HG02763 (cell line): ENCODE measurements at regions not wholly inside any gene's neighbourhood (a gene's known extent, or its start where the extent isn't known, plus 50 kb on each side); places are given as distances from the start of the nearest gene placed in this dataset.
A peak's percentile ranks its signal among the peaks of the same experiment; 100 is the strongest.
"Not testable (repeated sequence)": the region's sequence is repeated elsewhere in the genome, so short reads cannot be mapped to it uniquely, and the experiment has no call there.

Source experiments
- ATAC-seq: cut with Tn5 transposase; IDR thresholded peaks from one replicate; pipeline ENCODE4 v1.9.1; 2021; ENCODE audit warnings: mild to moderate bottlenecking, moderate library complexity; ENCODE audit not compliant: unreplicated experiment

- ATAC-seq = not testable (repeated sequence)
Measured at GRCh38 chr3:75434276-75434912, 229.7 kb upstream of the FRG2C start.

DNA sequence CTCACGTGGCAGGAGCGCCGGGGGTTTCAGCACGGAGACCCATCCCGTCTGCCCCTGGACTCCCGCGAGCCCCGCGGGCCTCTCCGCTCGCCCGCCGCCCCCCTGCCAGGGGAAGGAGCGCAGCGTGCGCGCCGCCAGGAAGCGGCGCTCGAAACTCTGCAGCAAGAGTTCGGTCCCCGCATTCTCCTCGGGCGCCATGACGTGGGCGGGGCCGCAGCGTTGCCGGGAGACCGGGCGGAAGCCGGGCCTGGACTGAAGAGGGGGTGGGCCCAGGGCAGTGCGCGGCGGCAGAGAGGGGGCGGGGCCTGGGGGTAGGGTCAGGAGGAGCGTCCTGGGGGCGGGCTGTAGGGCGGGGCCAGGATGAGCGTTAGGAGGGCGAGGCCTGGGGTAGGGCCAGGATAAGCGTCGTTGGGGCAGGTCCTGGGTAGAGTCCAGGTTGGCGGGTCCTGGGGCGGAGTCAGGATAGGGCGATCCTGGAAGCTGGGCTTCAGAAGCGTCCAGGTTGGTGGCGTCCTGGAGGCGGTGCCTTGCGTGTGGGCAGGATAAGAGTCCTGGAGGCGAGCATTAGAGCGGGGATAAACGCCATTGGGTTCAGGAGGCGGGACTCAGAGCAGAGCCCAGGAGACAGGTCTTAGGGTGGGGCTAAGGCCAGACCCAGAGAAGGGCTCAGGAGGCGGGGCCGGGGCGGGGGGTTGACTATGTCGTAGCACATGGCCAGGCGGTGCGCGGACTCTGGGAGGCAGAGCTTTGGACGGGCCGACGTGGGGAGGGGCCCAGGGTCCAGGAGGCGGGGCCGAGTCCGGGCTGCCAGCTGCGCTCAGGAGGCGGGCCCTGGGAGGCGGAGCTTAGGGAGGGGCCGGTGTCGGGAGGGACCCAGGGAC lies 229.0 kb upstream of the FRG2C start:
- peak; percentile 100 for ATAC-seq

GRCh38 chr3:75435794-75436400 lies 228.2 kb upstream of the FRG2C start:
- ATAC-seq = not testable (repeated sequence)

DNA sequence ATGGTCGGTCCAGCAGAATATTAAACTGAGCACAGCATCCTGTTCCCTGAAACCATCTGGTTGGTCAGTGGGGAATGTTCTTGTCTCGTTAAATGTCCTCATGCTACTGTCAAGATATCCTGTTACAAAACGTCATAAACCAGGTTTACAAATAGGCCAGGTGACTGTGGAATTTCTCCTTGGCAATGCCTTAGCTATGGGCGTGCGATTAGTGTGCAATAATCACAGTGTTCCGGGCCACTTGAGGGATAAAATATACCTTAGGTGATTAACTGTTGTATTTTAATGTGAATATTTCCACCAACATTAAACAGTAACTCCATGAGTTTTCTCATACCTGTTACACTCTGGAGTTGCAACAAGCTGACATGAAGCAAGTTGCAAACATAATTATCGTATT lies 223.1 kb upstream of the FRG2C start:
- ATAC-seq = not testable (repeated sequence)

DNA sequence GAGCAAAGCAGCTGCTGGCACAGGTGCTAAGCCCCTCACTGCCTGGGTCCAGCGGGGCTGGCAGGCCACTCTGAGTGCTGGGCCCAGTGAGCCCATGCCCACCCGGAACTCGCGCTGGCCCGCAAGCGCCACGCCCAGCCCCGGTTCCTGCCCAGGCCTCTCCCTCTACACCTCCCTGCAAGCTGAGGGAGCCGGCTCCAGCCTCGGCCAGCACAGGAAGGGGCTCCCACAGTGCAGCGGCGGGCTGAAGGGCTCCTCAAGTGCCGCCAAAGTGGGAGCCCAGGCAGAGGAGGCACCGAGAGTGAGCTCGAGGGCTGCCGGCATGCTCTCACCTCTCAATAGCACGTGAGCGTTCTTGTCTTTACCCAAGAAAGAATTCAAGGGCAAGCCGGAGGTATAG lies 219.5 kb upstream of the FRG2C start:
- not testable (repeated sequence) for ATAC-seq

DNA sequence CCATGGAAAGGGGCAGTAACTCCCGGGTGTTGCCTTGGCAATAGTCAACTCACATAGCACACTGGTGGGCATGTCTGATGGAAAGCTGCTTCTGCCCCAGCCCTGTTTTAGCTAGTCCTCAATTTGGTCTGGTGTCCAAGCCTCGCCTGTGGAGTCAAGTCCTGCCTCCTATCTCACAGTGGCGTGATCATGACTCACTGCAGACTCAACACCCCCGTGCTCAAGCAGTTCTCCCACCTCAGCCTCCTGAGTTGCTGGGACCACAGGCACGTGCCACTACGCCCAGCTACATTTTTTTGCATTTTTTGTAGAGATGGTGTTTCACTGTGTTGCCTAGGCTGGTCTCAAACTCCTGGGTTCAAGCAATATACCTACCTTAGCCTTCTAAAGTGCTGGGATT lies 218.9 kb upstream of the FRG2C start:
- ATAC-seq = not testable (repeated sequence)

DNA sequence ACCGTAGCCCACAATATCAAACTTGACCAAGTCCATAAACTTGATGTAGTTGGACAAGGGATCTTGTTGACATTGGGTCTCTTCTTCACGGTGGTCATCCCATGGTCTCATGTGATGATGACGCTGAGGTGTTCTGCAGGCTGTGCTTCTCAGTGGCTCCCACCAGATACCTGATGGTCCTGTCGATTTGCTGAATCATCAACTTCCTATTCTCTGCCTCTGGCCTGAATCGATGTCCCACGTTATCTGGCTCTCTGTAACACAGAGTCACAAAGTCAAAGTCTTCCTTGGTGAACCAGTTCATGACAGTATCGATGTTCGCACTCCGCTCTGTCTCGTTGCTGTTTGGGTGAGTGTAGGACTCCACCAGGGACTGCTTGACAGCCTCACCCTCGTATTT lies 217.2 kb upstream of the FRG2C start:
- not testable (repeated sequence) for ATAC-seq

DNA sequence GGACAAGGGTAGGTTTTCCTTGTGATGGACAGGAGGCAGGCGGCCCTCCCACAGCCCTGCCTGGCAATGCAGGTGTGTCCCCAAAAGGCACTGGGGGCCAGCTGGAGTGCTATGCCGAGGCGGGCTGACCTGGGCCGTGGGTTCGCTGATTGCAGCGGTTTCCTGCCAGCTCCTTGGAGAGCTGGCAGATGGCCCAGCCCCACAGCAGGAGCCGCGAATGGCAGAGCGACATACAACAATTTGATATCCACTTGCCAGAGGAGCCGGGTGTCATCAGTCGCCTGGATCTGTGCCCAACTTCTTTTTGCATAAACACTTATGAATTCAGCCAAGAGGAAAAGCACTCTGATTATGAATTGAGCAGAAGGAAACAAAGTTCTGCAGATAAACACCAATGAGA lies 210.8 kb upstream of the FRG2C start:
- ATAC-seq = not testable (repeated sequence)

DNA sequence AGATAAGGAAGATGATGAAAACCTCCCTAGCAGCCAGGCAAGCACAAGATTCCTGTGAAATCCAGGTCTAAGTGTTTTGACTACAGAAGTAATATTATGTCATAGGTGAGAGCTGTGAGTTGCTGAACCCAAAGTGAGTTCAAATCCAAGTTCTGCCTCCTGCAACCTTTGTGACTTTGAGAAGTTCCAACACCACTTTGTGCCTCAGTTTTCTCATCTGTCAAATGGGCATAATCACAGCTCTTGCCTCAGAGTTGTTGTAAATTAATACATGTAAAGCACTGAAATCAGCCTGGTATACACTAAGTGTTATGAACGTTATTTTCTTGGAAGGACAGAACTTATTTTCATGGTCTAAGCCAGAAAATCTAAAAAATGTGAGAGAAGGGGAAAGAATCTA lies 210.3 kb upstream of the FRG2C start:
- ATAC-seq = not testable (repeated sequence)

- ATAC-seq = not testable (repeated sequence)
Measured at GRCh38 chr3:75474530-75474929, 189.6 kb upstream of the FRG2C start.

DNA sequence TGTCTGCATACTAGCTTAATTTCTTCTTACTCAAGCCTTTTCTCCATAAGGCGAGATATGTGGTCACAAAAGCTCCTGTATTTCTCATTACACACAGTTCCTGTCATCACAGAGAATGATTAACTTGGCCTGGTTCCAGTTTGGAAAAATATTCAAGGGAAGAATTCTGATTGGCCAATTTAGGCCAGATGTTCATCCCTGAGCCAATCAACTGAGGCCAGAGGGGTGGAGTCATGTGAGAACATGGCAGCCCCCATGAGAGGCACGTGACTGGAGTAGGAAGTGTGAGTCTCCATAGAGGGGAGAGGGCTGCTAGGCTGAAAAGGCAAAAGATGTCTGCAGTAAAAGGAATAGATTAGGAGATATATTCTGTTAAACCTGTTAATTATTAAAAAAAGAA lies 167.5 kb upstream of the FRG2C start:
- not testable (repeated sequence) for ATAC-seq

DNA sequence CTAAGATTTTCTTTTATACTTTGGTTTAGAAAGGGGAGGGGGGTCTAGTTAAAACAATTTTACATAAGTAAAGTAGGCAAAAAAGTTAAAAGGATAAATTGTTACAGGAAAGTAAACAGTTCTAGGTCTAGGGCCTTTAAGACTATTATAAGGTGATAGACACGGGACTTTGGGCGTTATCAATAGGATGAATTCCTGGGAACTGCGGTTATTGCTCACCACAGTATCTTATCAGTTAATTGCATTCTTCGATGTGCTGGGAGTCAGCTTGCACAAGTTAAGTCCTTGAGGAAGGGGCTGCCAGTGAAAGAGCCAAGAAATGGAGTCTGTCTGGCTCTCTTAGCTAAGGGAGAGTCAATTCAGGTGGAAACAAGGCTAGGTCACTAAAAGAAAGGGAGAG lies 163.8 kb upstream of the FRG2C start:
- not testable (repeated sequence) for ATAC-seq

GRCh38 chr3:75502171-75502570 lies 162.0 kb upstream of the FRG2C start:
- ATAC-seq = not testable (repeated sequence)

DNA sequence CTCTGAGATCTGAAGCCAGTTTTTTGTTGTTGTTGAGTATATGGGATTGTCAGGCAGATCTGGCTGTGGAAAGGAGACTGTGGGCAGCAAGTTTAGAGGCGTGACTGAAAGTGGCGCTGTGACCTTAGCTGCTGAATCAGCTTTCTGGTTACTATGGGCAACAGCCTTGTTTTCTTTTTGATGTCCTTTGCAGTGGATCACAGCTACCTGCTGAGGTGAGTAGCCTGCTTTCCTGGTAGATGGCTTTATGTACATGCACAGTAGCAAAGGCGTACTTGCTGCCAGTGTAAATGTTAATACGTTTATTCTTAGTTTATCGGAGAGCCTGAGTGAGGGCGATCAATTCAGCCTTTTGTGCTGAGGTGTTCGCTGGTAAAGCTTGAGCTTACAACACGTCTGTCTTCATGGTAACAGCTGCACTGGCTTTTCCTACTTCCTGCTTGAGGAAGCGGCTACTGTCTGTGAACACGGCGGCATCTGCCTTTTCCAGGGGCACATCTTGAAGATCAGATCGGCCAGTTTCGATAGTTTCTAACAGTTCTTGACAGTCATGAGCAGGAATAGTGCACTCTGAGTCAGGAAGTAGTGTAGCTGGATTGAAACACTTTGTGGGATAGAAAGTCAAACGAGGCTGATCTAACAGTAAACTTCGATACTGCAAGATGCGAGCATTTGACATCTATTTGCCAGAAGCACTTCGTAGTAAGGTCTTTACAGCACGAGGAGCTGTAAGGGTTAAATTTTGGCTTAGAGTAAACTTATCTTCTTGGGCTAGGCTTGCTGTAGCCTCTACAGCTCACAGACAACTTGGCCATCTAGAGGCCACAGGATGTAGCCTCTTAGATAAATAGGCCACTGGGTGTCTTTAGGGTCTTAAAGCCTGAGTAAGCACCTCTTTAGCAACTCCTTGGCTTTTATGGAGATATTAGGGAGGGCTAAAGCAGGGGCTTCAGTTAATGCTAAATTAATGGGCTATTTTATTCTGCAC lies 161.1 kb upstream of the FRG2C start:
- ATAC-seq = not testable (repeated sequence)

DNA sequence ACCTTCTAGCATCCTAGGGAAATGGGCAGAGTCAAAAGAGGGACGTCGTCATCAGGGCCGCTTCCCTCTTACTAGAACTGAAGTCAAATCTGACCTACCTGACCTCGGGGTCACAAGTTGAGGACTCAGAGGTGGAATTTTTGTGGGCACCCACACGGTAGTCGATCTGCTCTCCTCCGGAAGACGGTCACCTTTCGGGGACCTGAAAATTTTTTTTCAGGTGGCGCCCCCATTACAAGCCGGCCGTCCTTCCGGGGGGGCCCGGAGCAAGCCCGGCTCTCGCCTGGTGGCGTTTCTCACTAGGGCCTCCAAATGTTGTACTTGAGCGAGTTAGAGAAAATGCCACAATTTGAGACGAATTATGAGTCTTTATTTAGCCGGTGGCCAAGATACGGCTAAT lies 157.5 kb upstream of the FRG2C start:
- ATAC-seq = no peak

DNA sequence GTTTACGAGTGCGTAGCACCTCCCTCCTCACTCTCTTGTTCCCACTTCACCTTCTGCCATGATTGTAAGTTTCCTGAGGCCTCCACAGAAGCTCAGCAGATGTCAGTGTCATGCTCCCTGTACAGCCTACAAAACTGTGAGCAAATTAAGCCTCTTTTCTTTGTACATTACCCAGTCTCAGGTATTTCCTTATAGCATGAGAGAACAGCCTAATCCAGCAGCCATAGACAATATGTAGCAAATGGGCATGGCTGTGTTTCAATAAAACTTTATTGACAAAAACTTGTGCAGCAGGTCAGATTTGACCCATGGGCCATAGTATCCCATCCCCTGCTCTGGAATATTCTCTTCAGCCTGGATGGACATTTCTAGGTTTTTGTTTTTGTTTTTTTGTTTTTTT lies 156.2 kb upstream of the FRG2C start:
- not testable (repeated sequence) for ATAC-seq

DNA sequence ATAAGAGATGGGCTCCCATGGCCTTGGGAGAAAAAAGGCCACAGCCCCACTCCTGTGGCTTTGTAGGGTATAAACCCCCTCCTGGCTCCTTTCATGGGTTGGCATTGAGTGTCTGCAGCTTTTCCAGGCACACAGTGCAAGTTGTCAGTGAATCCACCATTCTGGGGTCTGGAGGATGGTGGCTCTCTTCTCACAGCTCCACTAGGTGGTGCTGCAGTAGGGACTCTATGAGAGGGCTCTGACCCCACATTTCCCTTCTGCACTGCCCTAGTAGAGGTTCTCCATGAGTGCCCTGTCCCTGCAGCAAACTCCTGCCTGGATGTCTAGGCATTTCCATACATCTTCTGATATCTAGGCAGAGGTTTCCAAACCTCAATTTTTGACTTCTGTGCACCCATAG lies 136.5 kb upstream of the FRG2C start:
- ATAC-seq = not testable (repeated sequence)

GRCh38 chr3:75552095-75552494 lies 112.0 kb upstream of the FRG2C start:
- not testable (repeated sequence) for ATAC-seq

DNA sequence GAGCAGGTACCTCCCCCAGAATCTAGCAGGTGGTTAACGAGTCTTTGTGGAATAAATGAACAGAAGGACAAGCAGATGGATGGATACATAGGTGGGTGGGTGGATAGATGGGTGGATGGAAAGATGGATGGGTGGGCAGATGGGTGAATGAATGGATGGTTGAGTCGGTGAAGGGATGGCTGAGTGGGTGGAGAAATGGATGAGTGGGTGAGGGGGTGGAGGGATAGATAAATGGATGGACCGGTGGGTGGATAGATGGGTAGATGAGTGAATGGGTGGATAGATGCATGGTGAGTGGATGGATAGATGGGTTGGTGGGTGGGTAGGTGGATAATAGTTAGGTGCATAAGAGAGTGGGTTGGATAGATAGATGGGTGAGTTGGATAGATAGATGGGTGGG lies 99.7 kb upstream of the FRG2C start:
- not testable (repeated sequence) for ATAC-seq

DNA sequence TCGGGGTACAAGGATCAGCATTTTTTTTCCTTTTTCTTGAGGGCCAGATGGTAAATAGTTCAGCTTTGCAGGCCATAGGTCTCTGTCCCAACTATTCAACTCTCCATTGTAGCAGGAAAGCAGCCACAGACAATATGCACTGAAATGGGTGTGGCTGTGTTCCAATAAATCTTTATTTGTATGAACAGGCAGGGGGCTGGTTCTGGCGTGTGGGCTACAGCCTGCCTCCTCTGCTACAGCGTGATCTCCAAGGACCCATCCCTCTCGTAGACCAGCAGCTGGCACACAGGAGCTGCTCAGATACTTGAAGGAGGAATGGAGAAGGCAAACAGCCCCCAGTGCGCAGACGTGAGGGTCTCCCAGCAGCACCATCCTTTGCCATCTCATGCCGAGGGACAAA lies 91.8 kb upstream of the FRG2C start:
- not testable (repeated sequence) for ATAC-seq
